ENCODE measurements at regions not wholly inside any gene's neighbourhood (a gene's known extent, or its start where the extent isn't known, plus 50 kb on each side); places are given as distances from the start of the nearest gene placed in this dataset.
A peak's percentile ranks its signal among the peaks of the same experiment; 100 is the strongest.

DNA sequence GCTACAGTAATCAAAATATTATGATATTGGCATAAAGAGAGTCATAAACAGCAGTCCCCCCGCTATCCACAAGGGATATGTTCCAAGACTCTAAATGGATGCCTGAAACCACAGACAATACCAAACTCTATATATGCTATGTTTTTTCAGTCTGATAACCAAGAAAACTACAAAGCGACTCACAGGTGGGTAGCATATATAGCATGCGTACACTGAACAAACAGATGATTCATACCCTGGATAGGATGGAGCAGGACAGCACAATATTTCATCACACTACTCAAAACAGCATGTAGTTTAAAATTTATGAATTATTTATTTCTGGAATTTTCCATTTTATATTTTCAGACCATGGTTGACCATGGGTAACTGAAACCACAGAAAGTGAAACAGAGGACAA is 87.0 kb upstream of the PPP2R3A start:
- no peak for DNase-seq

DNA sequence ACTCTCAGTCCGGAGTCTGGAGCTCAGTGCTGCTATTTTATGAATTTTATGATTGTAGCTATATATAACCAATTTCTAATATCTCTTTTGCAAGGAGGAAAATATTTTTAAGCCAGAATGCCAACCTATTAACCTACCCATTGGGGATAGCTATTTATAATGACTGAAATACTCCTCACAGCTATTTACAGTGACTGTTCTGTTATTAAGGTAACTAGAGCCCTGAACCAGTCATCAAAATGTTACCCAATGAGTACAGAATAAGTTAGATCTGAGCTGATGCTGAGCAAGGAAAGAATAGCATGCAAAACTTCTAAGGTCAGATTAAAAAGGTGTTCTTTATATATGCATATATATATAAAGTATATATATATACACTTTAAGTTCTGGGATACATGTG is 79.6 kb upstream of the PPP2R3A start:
- no peak for DNase-seq

DNA sequence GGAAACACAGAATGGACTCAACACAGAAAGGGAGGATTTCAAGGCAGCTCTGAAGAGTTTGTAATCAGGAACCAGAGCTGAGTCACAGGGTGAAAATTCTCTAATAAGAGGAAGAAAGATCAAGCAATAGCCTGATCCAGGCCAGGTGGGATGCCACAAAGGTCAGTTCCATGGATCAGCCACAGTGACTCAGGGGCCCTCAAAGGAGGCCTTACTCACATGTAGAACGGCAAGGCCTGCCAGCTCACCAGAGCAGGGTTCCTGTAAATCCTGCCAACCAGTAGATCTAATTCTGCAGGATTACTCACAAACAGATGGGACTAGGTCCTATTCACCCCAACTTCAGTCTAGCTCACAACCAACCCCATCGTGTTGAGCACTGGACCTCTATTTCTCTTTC is 78.3 kb upstream of the PPP2R3A start:
- DNase-seq, result no peak

DNA sequence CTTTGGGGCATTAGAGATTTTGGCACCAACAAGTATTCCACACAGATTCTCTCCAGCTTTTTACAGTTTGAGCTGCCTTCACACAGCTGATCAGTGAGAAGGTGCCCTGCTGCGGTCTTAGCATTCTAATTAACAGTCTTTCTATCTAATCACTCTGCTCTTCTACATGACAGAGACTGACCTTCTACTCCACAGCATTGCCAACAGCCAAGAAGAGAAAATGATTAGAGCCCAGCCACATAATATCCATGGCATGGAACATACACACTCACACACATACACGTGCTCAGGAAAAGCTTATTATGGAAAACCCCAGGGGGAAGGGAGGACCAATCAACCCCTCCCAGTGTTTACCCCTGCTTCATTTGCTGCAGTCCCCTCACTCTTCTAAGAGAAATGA is 76.1 kb upstream of the PPP2R3A start:
- DNase-seq, result no peak

DNA sequence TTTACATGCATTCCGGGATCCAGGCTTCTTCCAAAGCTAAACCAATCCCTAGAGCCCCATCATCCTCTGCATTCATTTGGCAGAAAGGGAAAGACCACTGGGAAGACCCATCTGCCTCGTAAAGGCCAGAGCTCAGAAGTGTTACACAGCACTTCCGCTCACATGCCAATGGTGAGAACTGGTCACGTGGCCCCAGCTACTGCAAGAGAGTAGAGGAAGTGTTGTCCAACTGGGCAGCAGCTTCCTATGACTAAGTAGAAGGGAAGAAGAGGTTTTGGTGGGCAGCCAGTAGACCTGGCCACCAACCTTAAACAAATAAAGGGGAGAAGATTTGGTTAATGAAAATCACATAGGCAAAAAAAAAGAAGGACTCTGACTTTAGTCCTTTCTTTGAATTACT is 74.4 kb upstream of the PPP2R3A start:
- no peak for DNase-seq

DNA sequence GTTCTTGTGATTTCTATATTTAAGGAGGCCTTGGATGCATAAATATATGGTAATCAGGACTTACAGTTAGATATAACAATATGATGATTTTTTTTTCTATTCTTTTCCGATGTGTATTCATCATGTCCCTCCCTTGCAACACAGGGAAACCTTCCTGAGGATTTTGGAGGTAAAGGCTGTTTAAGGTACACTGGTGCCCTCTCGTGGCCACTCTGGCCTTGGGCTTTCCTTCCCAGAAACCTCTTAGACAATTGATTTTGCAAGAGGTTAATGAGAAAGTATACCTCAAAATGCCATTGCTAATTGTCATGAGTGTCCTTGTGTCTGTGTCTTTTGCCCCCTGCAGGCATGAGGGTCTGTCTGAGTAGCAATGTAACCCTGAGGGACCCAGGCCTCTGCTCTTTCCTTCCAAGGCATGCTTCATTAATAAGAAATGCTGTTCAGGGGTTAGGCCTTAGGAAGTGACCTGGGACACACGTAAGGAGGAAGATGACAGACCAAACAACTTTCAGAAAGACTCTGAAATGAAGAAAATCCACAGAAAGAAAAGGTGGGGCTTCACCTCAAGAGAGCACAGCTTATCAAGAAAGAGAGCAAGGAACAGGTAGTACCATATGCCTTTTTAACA is 70.3 kb upstream of the PPP2R3A start:
- DNase-seq, result peak in 1 of 2 donors; percentile 19

DNA sequence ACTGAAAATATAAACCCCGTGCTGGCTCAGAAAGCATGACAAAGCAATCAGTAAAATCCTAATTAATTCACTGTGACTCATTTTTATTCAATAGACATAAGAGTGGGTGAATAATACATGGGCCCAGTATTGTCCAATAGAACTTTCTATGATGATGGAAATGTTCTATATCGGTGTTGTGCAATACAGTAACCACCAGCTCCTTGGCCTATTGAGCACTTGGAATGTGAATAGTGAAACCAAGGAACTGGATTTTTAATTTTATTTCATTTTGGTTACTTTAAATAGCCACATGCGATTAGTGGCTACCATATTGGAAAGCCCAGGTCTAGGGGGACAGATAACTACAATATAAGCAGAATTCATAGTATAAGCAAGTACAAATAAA is 69.8 kb upstream of the PPP2R3A start:
- no peak for DNase-seq

DNA sequence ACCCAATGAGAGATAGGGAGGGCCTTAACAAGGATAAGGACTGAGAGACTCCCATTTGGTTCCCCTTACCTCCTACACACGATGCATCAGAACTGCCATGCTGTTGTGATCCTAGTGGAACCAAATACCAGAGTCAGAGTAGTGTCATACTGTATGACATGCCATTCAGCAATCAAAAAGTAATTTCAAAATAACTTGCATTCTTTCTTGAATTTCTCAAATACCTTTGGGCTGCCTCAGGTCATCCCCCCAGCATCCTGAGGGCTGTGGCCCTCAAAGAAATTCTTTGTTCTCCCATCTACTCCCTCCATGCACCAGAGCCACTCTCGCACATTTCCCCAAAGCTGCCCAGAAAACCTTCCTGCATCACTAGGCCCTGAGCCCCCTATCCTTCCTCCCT is 68.9 kb upstream of the PPP2R3A start:
- DNase-seq, result no peak

DNA sequence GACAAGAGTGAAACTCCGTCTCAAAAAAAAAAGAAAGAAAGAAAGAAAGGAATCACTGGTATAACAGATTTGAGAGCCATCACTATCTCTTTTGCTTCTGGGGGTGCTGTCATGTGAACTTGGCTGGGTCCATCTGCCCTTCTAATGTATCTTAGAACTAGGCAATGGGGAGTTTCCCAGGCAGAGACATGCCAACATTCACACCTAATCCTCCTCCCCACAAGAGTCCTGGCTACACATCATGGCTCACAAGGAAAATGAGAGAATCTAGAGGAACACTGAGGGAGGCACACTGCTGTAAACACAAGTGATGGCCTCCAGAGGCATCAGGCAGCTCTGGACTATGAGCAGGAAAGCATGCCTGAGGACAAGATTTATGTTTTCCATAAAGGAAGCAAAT is 67.8 kb upstream of the PPP2R3A start:
- DNase-seq, result no peak

DNA sequence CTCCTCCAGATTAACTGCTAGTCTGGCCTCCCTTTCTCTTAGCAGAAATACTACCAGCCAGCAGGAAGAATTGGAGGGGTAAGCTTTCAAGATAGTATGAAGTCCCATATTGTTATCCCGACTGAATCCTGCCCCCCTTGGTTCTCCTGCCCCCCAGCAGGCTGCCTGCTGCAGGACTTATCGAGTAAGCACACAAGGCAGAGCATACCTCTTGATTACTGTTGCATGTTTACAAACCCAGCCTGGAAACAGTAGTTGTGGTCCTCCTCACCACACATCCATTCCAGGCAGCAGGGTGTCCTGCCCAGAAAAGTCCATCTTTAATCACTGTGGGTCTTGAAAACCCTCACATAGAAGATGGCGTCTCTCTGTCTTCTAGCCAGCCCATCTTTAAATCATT is 66.8 kb upstream of the PPP2R3A start:
- DNase-seq, result no peak

DNA sequence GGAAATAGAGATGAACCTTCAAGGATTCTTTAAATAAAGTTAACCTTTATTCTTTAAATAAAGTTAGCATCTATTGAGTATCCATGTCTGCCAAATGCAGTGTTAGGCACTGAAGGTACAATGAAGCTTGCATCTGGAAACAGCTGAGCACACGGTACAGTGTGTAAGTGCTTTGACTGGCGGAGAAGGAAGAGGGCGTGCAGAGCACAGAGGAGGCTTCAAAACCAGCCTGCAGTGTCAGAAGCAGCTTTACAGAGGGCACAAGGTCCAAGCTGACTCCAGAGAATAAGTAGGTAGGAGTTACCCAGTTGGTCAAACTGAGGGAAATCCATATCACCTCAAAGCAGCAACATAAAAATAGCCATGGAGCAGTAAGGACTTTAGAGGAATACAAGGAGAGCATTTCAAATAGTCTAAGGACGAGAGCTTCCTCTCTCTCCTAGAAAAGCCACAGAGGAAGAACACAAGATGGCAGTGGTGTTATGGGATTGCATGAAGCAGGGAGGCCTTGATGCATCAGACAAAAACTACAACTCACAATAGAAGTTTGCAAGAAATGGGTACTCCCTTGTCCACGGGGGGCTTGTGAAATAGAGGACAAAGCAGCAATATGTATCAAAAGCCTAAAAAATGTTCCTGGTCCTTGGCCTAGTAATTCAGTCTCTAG is 60.3 kb upstream of the PPP2R3A start:
- no peak for DNase-seq

DNA sequence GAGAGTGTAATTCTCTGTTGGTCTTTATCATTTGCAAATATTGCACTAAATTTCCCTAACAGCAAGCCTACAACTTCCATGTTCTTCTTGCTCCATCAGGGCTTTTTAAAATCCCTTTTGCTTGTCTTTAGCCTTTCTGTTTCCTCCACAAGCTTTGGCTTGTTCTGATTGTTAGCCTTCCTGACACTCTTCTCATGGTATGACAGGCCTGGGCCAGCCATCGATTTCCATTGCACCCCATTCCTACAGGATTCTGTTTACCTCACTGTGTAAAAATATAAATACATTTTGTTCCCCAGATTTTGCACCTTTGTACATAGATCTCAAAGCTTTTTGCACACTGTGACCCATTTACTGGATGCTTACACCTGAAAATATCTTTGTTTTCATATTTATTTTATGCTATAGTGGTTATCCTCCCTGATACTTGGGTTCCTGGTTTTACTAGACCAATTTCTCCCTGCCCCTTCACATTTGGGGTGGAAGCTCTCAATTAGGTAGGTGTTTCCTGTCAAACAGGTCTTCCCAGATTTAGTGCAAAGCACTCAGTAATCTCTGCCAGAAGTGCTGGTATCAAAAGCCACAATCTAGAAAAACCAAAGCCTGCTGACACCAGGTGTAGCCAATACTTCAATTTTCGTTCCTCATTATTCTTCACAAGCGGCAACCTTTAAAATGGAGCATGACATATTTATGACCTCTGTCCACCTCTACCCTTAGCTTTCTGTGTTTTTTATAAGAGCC is 57.9 kb upstream of the PPP2R3A start:
- no peak for DNase-seq

DNA sequence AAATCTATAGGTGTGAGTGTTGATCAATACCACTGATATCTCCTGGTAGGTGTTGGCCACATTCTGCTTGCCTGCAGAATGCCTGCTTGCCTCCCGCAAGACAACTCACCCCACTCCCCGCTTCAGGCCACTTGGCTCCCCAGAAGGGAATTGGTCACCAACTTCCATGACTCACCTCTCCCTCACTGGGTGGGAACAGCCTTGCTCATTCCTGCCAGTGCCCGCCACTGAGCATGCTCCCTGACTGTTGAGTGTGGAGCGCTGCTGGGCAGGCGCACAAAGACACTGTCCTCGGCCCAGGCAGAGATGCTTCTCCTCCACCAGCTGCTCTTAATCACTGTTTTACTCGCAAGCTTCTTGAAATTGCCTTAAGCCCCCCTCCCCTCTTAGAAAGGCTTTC is 57.3 kb upstream of the PPP2R3A start:
- DNase-seq, result no peak

DNA sequence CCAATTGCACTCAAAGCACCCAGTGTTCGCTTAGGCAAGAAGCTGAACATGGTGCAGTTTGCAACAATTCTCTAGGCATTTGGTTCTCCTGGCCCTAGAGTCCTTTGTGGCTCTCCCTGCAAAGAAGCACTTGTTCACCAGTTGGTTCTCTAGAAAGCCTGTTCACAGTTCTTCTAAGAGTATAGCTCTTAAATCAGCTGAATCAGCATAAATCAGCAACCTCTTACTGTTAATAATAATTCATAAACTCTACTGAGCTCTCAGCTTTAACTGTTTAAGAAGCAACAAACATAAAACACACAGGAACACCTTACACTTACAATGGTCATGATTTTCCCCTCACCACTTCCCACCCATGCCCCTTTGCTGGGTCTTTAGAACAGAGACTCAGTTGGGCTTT is 56.8 kb upstream of the PPP2R3A start:
- no peak for DNase-seq

DNA sequence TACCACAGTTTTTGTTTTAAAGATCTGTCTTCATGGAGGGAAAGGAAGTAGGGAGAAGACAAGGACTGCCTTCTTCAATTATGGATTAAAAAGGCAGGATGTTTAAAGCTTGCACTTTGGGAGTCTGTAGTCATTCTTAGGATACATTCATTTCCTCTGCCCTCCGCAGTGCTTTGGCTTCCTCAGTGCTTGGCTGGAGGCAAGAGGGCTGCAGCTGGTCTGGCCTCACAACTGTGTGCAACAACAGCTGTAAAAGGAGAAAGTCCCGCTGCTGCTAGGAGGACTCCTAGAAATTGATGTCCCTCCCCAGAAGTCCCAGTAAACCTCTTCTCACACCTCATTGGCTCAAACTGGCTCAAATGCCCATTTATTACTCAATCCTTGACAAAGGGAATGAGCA is 54.4 kb upstream of the PPP2R3A start:
- no peak for DNase-seq

DNA sequence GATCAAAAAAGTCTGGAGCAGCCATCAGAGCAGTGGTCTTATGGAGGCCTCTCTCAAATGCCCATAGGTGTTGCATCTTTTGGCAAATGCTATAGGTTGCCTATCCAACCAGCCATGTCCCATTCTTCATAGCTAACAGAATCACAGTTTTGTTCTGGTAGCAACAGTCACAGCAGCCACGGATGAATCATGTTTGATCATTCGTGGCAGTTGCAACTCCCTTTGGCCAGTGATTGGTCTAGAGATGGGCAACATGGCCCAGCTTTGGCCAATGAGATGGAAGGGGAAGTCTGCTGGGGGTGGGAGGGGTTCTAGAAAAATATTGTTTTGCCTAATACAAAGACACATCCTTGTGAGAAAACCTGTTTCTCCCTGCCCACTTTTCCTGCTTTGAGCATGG is 50.3 kb upstream of the PPP2R3A start:
- DNase-seq, result no peak
